ENCODE measurements at regions not wholly inside any gene's neighbourhood (a gene's known extent, or its start where the extent isn't known, plus 50 kb on each side); places are given as distances from the start of the nearest gene placed in this dataset.

DNA sequence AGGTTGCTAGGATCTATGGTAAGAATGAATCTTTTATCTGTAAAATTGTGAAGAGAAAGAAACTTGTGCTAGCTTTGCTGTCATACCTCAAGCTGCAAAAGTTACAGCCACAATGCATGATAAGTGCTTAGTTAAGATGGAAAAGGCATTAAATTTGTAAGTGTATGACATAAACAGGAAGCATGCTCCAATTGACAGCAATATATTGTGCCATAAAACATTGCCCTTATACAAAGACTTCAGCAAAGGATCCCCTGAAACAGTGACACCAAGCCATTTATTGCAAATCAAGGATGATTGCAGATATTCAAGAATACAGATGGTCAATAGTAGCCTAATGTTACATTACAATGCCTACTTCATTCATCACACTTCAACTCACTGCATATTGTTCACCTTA, 283.1 kb downstream of the CPS1 start:
- Mint-ChIP-seq H3K27ac (no peak overlapping the region), H3K36me3 (no peaks in the 10 kb centered on the region)

DNA sequence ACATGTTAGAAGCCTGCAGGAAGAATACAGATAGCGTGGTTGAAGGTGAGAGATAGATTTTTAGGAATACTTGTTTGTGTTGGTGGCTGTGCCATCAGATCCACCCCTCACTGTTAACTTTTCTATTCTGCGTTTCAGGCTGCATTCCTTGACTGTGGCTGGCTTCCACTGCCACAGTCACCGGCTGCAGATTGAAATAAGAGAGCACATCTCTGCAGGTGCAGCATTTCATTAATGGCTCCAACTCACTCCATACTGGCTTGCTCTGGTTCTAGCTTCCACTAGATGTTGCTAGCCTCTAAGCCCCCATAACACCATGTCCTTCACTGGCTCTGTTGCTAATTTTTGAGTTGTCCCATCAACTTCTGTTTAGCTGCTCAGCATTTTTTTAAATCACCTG, 286.5 kb downstream of the CPS1 start:
- TF ChIP-seq EZH2phosphoT487 (IDR thresholded peaks at IDR 0.05) (no peak), EZH2 (IDR thresholded peaks at IDR 0.05) (no peak)
- TF ChIP-seq, protein P1, sequence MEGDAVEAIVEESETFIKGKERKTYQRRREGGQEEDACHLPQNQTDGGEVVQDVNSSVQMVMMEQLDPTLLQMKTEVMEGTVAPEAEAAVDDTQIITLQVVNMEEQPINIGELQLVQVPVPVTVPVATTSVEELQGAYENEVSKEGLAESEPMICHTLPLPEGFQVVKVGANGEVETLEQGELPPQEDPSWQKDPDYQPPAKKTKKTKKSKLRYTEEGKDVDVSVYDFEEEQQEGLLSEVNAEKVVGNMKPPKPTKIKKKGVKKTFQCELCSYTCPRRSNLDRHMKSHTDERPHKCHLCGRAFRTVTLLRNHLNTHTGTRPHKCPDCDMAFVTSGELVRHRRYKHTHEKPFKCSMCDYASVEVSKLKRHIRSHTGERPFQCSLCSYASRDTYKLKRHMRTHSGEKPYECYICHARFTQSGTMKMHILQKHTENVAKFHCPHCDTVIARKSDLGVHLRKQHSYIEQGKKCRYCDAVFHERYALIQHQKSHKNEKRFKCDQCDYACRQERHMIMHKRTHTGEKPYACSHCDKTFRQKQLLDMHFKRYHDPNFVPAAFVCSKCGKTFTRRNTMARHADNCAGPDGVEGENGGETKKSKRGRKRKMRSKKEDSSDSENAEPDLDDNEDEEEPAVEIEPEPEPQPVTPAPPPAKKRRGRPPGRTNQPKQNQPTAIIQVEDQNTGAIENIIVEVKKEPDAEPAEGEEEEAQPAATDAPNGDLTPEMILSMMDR (IDR thresholded peaks at IDR 0.05), result no peak
- DNase-seq (ENCODE audit: low spot score), result no peak
- no peaks in the 10 kb centered on the region for H3K36me3 ChIP-seq
- H3K9me3 Mint-ChIP-seq, result no peaks in the 10 kb centered on the region
- no peaks in the 10 kb centered on the region for H3K27me3 Mint-ChIP-seq (ENCODE audit: insufficient read depth, low read depth)
- no peak overlapping the region for H3K27ac ChIP-seq
- no peak overlapping the region for H3K4me3 ChIP-seq
- no peaks in the 10 kb centered on the region for H3K27me3 ChIP-seq
- H3K9ac ChIP-seq, result no peak overlapping the region
- peaks cover 13% of the 10 kb centered on the region for H3K4me1 Mint-ChIP-seq
- no peaks in the 10 kb centered on the region for H3K36me3 Mint-ChIP-seq
- no peaks in the 10 kb centered on the region for H3F3A ChIP-seq (ENCODE audit: low read depth)
- H3K4me2 ChIP-seq, result no peak overlapping the region
- peak overlapping the region; percentile 47 for H2AFZ ChIP-seq (replicated peaks)
- no peaks in the 10 kb centered on the region for H4K20me1 ChIP-seq (ENCODE audit: low read depth)
- H3K4me3 Mint-ChIP-seq, result no peak overlapping the region
- no peaks in the 10 kb centered on the region for H3K4me1 ChIP-seq
- no peaks in the 10 kb centered on the region for H3K9me3 ChIP-seq (ENCODE audit: low read depth)
- H3K79me2 ChIP-seq (ENCODE audit: low read depth), result no peaks in the 10 kb centered on the region
- no peak overlapping the region for H3K27ac Mint-ChIP-seq

More for the DNA sequence above, 283.1 kb downstream of the CPS1 start:
- Histone ChIP-seq H2AFZ (replicated peaks) (no peak overlapping the region), H3K27me3 (no peaks in the 10 kb centered on the region), H3K9me3 (ENCODE audit: low read depth) (no peaks in the 10 kb centered on the region), H3K4me2 (no peak overlapping the region), H3F3A (ENCODE audit: low read depth) (no peaks in the 10 kb centered on the region), H3K4me1 (no peaks in the 10 kb centered on the region), H3K9ac (no peak overlapping the region), H3K4me3 (no peak overlapping the region), H4K20me1 (ENCODE audit: low read depth) (no peaks in the 10 kb centered on the region), H3K36me3 (no peaks in the 10 kb centered on the region), H3K27ac (no peak overlapping the region), H3K79me2 (ENCODE audit: low read depth) (no peaks in the 10 kb centered on the region)
- H3K27me3 Mint-ChIP-seq (ENCODE audit: insufficient read depth, low read depth), result no peaks in the 10 kb centered on the region
- DNase-seq (ENCODE audit: low spot score), result no peak
- no peak overlapping the region for H3K4me3 Mint-ChIP-seq
- H3K4me1 Mint-ChIP-seq, result peaks cover 11% of the 10 kb centered on the region
- no peak for TF ChIP-seq EZH2phosphoT487 (IDR thresholded peaks at IDR 0.05)
- TF ChIP-seq EZH2 (IDR thresholded peaks at IDR 0.05), result no peak
- TF ChIP-seq, protein P1 (IDR thresholded peaks at IDR 0.05), result no peak
- no peaks in the 10 kb centered on the region for H3K9me3 Mint-ChIP-seq

DNA sequence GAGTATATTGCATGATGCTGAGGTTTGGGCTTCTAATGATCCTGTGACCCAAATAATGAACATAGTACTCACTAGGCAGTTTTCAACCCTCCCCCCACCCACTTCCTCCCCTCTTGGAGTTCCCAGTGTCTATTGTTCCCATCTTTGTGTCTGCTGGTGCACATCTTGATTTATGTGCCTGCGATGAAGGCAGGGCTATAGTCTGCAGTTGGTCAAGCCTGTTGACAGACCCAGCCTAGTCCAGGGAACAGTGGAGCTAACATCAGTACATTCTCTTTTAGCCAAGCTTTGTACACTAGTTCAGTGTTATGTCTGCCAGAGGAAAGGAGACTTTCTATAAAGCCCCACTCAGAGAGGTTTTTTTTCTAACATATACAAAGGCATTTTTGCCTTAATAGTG, 287.6 kb downstream of the CPS1 start:
- Mint-ChIP-seq H3K4me3 (no peak overlapping the region), H3K27me3 (ENCODE audit: insufficient read depth, low read depth) (no peaks in the 10 kb centered on the region), H3K4me1 (peaks cover 13% of the 10 kb centered on the region), H3K36me3 (no peaks in the 10 kb centered on the region), H3K27ac (no peak overlapping the region), H3K9me3 (no peaks in the 10 kb centered on the region)
- no peak overlapping the region for H3K27ac ChIP-seq
- no peak overlapping the region for H2AFZ ChIP-seq (replicated peaks)
- no peaks in the 10 kb centered on the region for H3K27me3 ChIP-seq
- no peak for DNase-seq (ENCODE audit: low spot score)
- H3K4me1 ChIP-seq, result no peaks in the 10 kb centered on the region
- no peak overlapping the region for H3K4me3 ChIP-seq
- H3K79me2 ChIP-seq (ENCODE audit: low read depth), result no peaks in the 10 kb centered on the region
- no peaks in the 10 kb centered on the region for H3F3A ChIP-seq (ENCODE audit: low read depth)
- no peak overlapping the region for H3K4me2 ChIP-seq
- H3K9me3 ChIP-seq (ENCODE audit: low read depth), result no peaks in the 10 kb centered on the region
- TF ChIP-seq EZH2 (IDR thresholded peaks at IDR 0.05) (no peak), EZH2phosphoT487 (IDR thresholded peaks at IDR 0.05) (no peak)
- TF ChIP-seq, protein P1 (IDR thresholded peaks at IDR 0.05), result no peak
- no peaks in the 10 kb centered on the region for H3K36me3 ChIP-seq
- H4K20me1 ChIP-seq (ENCODE audit: low read depth), result no peaks in the 10 kb centered on the region
- H3K9ac ChIP-seq, result no peak overlapping the region
